ENCODE measurements at regions not wholly inside any gene's neighbourhood (a gene's known extent, or its start where the extent isn't known, plus 50 kb on each side); places are given as distances from the start of the nearest gene placed in this dataset.

DNA sequence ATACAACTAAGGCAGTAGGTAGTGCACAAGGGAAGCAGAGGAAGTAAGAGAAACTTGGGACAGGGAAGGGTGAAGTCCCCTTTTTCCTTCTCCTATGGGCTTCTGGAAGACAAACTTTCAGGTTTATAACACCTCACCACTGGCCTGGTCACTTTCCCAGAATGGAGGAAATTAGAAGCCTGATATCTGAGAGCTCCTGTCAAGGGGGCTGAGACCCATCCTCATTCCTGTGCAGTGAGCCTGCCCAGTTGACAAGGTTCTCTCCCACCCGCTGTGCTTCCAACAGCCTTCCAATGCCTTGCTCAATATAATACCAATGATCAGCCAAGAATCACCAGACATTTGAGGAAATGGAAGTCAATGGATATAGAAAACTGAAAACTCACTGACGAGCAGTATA is 100.4 kb upstream of the YPEL5 start:
- Histone ChIP-seq H3K4me3 (ENCODE audit: low read length) (no peak overlapping the region), H3K36me3 (ENCODE audit: control insufficient read depth, low read length) (no peaks in the 10 kb centered on the region), H3K27me3 (ENCODE audit: control insufficient read depth, low read length) (peaks cover 14% of the 10 kb centered on the region), H3K4me1 (ENCODE audit: control insufficient read depth, low read length) (no peaks in the 10 kb centered on the region), H3F3A (ENCODE audit: control insufficient read depth, insufficient read depth) (no peaks in the 10 kb centered on the region), H3K27ac (ENCODE audit: low read depth, low read length) (no peak overlapping the region), H3K79me2 (ENCODE audit: control insufficient read depth, low read length) (no peaks in the 10 kb centered on the region), H4K20me1 (ENCODE audit: control insufficient read depth, insufficient read depth, low read depth, low read length) (no peaks in the 10 kb centered on the region), H3K4me2 (ENCODE audit: low read length) (no peak overlapping the region), H3K9me3 (ENCODE audit: control insufficient read depth, insufficient read depth, low read length) (no peaks in the 10 kb centered on the region), H3K9me2 (replicated peaks; ENCODE audit: control insufficient read depth, low read length) (no peaks in the 10 kb centered on the region)
- no peak for TF ChIP-seq EZH2phosphoT487 (IDR thresholded peaks at IDR 0.05; ENCODE audit: borderline replicate concordance, low read length)
- no peak for TF ChIP-seq CTCF (IDR thresholded peaks at IDR 0.05; ENCODE audit: low read depth, low read length, poor library complexity, severe bottlenecking)

- TF ChIP-seq CTCF (IDR thresholded peaks at IDR 0.05; ENCODE audit: low read depth, low read length, poor library complexity, severe bottlenecking) (no peak), EZH2phosphoT487 (IDR thresholded peaks at IDR 0.05; ENCODE audit: borderline replicate concordance, low read length) (no peak)
- H3K9me3 ChIP-seq (ENCODE audit: control insufficient read depth, insufficient read depth, low read length), result no peaks in the 10 kb centered on the region
- peaks cover 14% of the 10 kb centered on the region for H3K27me3 ChIP-seq (ENCODE audit: control insufficient read depth, low read length)
- H4K20me1 ChIP-seq (ENCODE audit: control insufficient read depth, insufficient read depth, low read depth, low read length), result no peaks in the 10 kb centered on the region
- H3K4me1 ChIP-seq (ENCODE audit: control insufficient read depth, low read length), result no peaks in the 10 kb centered on the region
- H3K27ac ChIP-seq (ENCODE audit: low read depth, low read length), result no peak overlapping the region
- H3K9me2 ChIP-seq (replicated peaks; ENCODE audit: control insufficient read depth, low read length), result no peaks in the 10 kb centered on the region
- H3K4me2 ChIP-seq (ENCODE audit: low read length), result no peak overlapping the region
- no peaks in the 10 kb centered on the region for H3K36me3 ChIP-seq (ENCODE audit: control insufficient read depth, low read length)
- no peaks in the 10 kb centered on the region for H3K79me2 ChIP-seq (ENCODE audit: control insufficient read depth, low read length)
- no peak overlapping the region for H3K4me3 ChIP-seq (ENCODE audit: low read length)
- H3F3A ChIP-seq (ENCODE audit: control insufficient read depth, insufficient read depth), result no peaks in the 10 kb centered on the region
Measured at GRCh38 chr2:30046979-30047378, 99.8 kb upstream of the YPEL5 start.

GRCh38 chr2:30048636-30049175 is 98.1 kb upstream of the YPEL5 start:
- TF ChIP-seq CTCF (IDR thresholded peaks at IDR 0.05; ENCODE audit: low read depth, low read length, poor library complexity, severe bottlenecking) (no peak), EZH2phosphoT487 (IDR thresholded peaks at IDR 0.05; ENCODE audit: borderline replicate concordance, low read length) (no peak)
- Histone ChIP-seq H3K27ac (ENCODE audit: low read depth, low read length) (no peak overlapping the region), H3K27me3 (ENCODE audit: control insufficient read depth, low read length) (peaks cover 9% of the 10 kb centered on the region), H4K20me1 (ENCODE audit: control insufficient read depth, insufficient read depth, low read depth, low read length) (no peaks in the 10 kb centered on the region), H3K9me2 (replicated peaks; ENCODE audit: control insufficient read depth, low read length) (no peaks in the 10 kb centered on the region), H3K4me3 (ENCODE audit: low read length) (no peak overlapping the region), H3K79me2 (ENCODE audit: control insufficient read depth, low read length) (no peaks in the 10 kb centered on the region), H3F3A (ENCODE audit: control insufficient read depth, insufficient read depth) (no peaks in the 10 kb centered on the region), H3K9me3 (ENCODE audit: control insufficient read depth, insufficient read depth, low read length) (no peaks in the 10 kb centered on the region), H3K4me2 (ENCODE audit: low read length) (no peak overlapping the region), H3K36me3 (ENCODE audit: control insufficient read depth, low read length) (no peaks in the 10 kb centered on the region), H3K4me1 (ENCODE audit: control insufficient read depth, low read length) (no peaks in the 10 kb centered on the region)

Measured in DOHH2 (cell line).